Mucosa of descending colon (tissue), 3 donors: ENCODE measurements at regions not wholly inside any gene's neighbourhood (a gene's known extent, or its start where the extent isn't known, plus 50 kb on each side); places are given as distances from the start of the nearest gene placed in this dataset.
A peak's percentile ranks its signal among the peaks of the same experiment; 100 is the strongest.

Experiments
- ATAC-seq: fragments of 200-7000 bp; cut with Tn5 transposase; one replicate; pipeline ENCODE4 v1.9.1; 2020; ENCODE audit warnings: mild to moderate bottlenecking, moderate library complexity
- DNase-seq, 3 donors: peaks; one replicate each; pipeline ENCODE4 v3.0.0-alpha.2; 2020
- H3K36me3 ChIP-seq: fragments of 200-600 bp; one replicate; pipeline ENCODE4 v1.8.0; 2021; ENCODE audit warnings: low read depth, mild to moderate bottlenecking
- H3K4me1 ChIP-seq: fragments of 200-600 bp; one replicate; pipeline ENCODE4 v1.8.0; 2021; ENCODE audit warnings: low read depth, mild to moderate bottlenecking
- H3K4me3 ChIP-seq: fragments of 200-600 bp; one replicate; pipeline ENCODE4 v1.8.0; 2021; ENCODE audit warnings: mild to moderate bottlenecking
- H3K9me3 ChIP-seq: fragments of 200-600 bp; one replicate; pipeline ENCODE4 v1.8.0; 2021; ENCODE audit warnings: mild to moderate bottlenecking
- CTCF ChIP-seq: fragments of 200-600 bp; IDR thresholded peaks from one replicate; pipeline ENCODE4 v1.8.0; 2022; ENCODE audit warnings: antibody characterized with exemption, mild to moderate bottlenecking
- intact Hi-C, 2 donors: fragments of 100-400 bp; cut with DNase I in 1 of 2; cut with micrococcal nuclease in 1 of 2; formaldehyde crosslinking; loops; one replicate each; pipeline versions ENCODE4 v1.11.0 to v1.11.1; 2022; cut with DNase I, micrococcal nuclease
- donor health status: DM: no; HTN: no; CAD: no; lungs with moderate emphysema.
- donor health status: DM: no; HTN: no; CAD: no.
- donor health status: DM: no; HTN: yes; CAD: no.

GRCh38 chrX:81054904-81055303 lies 146.8 kb downstream of the HMGN5 start:
- Histone ChIP-seq H3K4me1 (no peaks in the 10 kb centered on the region), H3K36me3 (no peaks in the 10 kb centered on the region), H3K9me3 (peaks cover 2% of the 10 kb centered on the region), H3K4me3 (no peak overlapping the region)
- intact Hi-C loops: no loop called here
- TF ChIP-seq CTCF: no peak
- no peak for ATAC-seq
- no peak for DNase-seq

GRCh38 chrX:81021478-81021877 lies 180.2 kb downstream of the HMGN5 start:
- no peak for TF ChIP-seq CTCF
- intact Hi-C loops: no loop called here
- no peak for ATAC-seq
- Histone ChIP-seq H3K9me3 (no peaks in the 10 kb centered on the region), H3K4me3 (no peak overlapping the region), H3K4me1 (no peaks in the 10 kb centered on the region), H3K36me3 (no peaks in the 10 kb centered on the region)
- no peak for DNase-seq

GRCh38 chrX:81003491-81004185 lies 194.0 kb upstream of the BRWD3 start:
- intact Hi-C loops: no loop called here
- Histone ChIP-seq H3K4me1 (no peaks in the 10 kb centered on the region), H3K36me3 (no peaks in the 10 kb centered on the region), H3K9me3 (peaks cover 5% of the 10 kb centered on the region), H3K4me3 (no peak overlapping the region)
- DNase-seq: peak in 1 of 3 donors; percentile 25
- ATAC-seq: no peak
- TF ChIP-seq CTCF: no peak

- Histone ChIP-seq H3K9me3 (peaks cover 6% of the 10 kb centered on the region), H3K4me3 (no peak overlapping the region), H3K36me3 (no peaks in the 10 kb centered on the region), H3K4me1 (no peaks in the 10 kb centered on the region)
- intact Hi-C loops: no loop called here
- TF ChIP-seq CTCF: no peak
- ATAC-seq (no peak), DNase-seq (no peak)
Measured at GRCh38 chrX:80984118-80984517, 174.4 kb upstream of the BRWD3 start.
